A549 (cell line): ENCODE measurements at regions not wholly inside any gene's neighbourhood (a gene's known extent, or its start where the extent isn't known, plus 50 kb on each side); places are given as distances from the start of the nearest gene placed in this dataset.

Experiments
- JUN ChIP-seq, 2 experiments: fragments of >200 bp; sonication (Bioruptor Twin); formaldehyde crosslinking; IDR thresholded peaks; 2 replicates in 1 of 2; 3 replicates in 1 of 2; pipeline ENCODE4 v1.6.1; 2016 to 2017
- TF ChIP-seq, protein P1 (sequence below): fragments of >200 bp; sonication (Bioruptor Twin); formaldehyde crosslinking; IDR thresholded peaks from 3 replicates; pipeline ENCODE4 v1.5.1; 2016
- TF ChIP-seq, protein P2 (sequence below): fragments of 450-650 bp; IDR thresholded peaks from 2 replicates; pipeline ENCODE4 v1.6.1; 2014; ENCODE audit warnings: antibody characterized with exemption
- TF ChIP-seq, protein P3 (sequence below): fragments of 200-600 bp; sonication (generic); IDR thresholded peaks from 2 replicates; pipeline ENCODE4 v1.6.1; 2016; ENCODE audit warnings: antibody characterized with exemption, mild to moderate bottlenecking, moderate library complexity

DNA sequence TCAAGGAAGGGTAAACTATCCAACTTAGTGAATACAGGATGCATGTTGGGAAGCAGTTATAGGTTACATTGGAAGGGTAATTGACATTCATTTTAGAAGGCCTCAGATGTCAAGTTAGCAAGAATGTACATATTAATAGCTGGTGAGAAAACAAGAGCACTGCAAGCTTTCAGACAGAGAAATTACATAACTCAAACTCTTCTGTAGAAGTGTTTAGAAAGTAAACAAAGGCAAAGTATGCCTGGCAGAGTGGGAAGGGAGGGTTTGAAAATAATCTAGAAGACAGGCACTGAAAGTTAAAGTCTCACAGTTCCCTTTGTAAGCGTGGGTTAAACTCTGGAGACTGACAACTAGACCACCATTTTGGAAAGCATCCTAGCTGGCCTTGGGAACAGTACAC is 406.2 kb downstream of the ANKRD50 start:
- TF ChIP-seq JUN (IDR thresholded peaks at IDR 0.05), result no peak
- TF ChIP-seq, protein P1, sequence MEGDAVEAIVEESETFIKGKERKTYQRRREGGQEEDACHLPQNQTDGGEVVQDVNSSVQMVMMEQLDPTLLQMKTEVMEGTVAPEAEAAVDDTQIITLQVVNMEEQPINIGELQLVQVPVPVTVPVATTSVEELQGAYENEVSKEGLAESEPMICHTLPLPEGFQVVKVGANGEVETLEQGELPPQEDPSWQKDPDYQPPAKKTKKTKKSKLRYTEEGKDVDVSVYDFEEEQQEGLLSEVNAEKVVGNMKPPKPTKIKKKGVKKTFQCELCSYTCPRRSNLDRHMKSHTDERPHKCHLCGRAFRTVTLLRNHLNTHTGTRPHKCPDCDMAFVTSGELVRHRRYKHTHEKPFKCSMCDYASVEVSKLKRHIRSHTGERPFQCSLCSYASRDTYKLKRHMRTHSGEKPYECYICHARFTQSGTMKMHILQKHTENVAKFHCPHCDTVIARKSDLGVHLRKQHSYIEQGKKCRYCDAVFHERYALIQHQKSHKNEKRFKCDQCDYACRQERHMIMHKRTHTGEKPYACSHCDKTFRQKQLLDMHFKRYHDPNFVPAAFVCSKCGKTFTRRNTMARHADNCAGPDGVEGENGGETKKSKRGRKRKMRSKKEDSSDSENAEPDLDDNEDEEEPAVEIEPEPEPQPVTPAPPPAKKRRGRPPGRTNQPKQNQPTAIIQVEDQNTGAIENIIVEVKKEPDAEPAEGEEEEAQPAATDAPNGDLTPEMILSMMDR, result no peak
- TF ChIP-seq, protein P2, sequence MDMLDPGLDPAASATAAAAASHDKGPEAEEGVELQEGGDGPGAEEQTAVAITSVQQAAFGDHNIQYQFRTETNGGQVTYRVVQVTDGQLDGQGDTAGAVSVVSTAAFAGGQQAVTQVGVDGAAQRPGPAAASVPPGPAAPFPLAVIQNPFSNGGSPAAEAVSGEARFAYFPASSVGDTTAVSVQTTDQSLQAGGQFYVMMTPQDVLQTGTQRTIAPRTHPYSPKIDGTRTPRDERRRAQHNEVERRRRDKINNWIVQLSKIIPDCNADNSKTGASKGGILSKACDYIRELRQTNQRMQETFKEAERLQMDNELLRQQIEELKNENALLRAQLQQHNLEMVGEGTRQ, result no peak
- TF ChIP-seq, protein P3, sequence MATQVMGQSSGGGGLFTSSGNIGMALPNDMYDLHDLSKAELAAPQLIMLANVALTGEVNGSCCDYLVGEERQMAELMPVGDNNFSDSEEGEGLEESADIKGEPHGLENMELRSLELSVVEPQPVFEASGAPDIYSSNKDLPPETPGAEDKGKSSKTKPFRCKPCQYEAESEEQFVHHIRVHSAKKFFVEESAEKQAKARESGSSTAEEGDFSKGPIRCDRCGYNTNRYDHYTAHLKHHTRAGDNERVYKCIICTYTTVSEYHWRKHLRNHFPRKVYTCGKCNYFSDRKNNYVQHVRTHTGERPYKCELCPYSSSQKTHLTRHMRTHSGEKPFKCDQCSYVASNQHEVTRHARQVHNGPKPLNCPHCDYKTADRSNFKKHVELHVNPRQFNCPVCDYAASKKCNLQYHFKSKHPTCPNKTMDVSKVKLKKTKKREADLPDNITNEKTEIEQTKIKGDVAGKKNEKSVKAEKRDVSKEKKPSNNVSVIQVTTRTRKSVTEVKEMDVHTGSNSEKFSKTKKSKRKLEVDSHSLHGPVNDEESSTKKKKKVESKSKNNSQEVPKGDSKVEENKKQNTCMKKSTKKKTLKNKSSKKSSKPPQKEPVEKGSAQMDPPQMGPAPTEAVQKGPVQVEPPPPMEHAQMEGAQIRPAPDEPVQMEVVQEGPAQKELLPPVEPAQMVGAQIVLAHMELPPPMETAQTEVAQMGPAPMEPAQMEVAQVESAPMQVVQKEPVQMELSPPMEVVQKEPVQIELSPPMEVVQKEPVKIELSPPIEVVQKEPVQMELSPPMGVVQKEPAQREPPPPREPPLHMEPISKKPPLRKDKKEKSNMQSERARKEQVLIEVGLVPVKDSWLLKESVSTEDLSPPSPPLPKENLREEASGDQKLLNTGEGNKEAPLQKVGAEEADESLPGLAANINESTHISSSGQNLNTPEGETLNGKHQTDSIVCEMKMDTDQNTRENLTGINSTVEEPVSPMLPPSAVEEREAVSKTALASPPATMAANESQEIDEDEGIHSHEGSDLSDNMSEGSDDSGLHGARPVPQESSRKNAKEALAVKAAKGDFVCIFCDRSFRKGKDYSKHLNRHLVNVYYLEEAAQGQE, result no peak
